ENCODE measurements at regions not wholly inside any gene's neighbourhood (a gene's known extent, or its start where the extent isn't known, plus 50 kb on each side); places are given as distances from the start of the nearest gene placed in this dataset.
"Not testable (repeated sequence)": the region's sequence is repeated elsewhere in the genome, so short reads cannot be mapped to it uniquely, and the experiment has no call there.

DNA sequence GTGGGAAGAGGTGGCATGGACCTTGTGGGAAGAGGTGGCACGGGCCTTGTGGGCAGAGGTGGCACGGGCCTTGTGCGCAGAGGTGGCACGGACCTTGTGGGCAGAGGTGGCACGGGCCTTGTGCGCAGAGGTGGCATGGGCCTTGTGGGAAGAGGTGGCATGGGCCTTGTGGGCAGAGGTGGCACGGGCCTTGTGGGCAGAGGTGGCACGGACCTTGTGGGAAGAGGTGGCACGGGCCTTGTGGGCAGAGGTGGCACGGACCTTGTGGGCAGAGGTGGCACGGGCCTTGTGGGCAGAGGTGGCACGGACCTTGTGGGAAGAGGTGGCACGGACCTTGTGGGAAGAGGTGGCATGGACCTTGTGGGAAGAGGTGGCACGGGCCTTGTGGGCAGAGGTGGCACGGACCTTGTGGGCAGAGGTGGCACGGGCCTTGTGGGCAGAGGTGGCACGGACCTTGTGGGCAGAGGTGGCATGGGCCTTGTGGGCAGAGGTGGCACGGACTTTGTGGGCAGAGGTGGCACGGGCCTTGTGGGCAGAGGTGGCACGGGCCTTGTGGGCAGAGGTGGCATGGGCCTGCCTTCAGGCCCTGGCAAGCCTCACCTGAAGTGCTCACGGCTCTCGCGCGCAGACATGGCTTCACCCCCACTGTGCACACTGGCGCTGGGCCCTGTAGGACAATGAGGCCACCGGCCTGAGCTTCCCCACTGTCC is 403.5 kb downstream of the THBS2 start:
- not testable (repeated sequence) for DNase-seq (ENCODE audit: low spot score in 2 of 2); H3K4me1 Mint-ChIP-seq; H3K27ac Mint-ChIP-seq (ENCODE audit: low read depth); H3K36me3 Mint-ChIP-seq (ENCODE audit: insufficient read depth); H3K4me3 Mint-ChIP-seq; ATAC-seq (replicated peaks; ENCODE audit: extremely low read depth, poor library complexity, severe bottlenecking); H3K9me3 Mint-ChIP-seq; H3K27me3 Mint-ChIP-seq

DNA sequence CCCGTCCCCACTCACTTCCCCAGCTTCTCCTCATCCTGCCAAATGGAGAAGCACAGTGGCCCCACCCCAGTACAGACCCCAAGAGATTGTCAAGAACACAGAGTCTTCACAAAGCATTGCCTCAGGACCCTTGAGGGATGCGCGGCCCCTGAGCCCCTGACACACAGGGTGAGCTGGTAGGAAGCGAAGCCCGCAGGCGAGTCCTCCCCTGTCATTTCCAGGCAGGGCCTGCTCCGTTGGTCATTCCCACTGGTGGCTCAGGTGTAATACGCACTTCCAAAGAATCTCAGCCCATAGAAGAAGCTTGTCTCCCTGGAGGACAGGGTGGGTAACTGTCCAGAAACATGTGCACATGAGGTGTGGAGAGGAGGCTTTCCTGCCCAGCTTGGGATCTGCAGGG is 404.2 kb downstream of the THBS2 start:
- no peaks in the 10 kb centered on the region for H3K4me1 Mint-ChIP-seq
- no peaks in the 10 kb centered on the region for H3K36me3 Mint-ChIP-seq (ENCODE audit: insufficient read depth)
- no peak for ATAC-seq (replicated peaks; ENCODE audit: extremely low read depth, poor library complexity, severe bottlenecking)
- H3K9me3 Mint-ChIP-seq = no peaks in the 10 kb centered on the region
- H3K4me3 Mint-ChIP-seq = no peak overlapping the region
- H3K27ac Mint-ChIP-seq (ENCODE audit: low read depth) = no peak overlapping the region
- DNase-seq (ENCODE audit: low spot score in 2 of 2) = no peak
- no peaks in the 10 kb centered on the region for H3K27me3 Mint-ChIP-seq

DNA sequence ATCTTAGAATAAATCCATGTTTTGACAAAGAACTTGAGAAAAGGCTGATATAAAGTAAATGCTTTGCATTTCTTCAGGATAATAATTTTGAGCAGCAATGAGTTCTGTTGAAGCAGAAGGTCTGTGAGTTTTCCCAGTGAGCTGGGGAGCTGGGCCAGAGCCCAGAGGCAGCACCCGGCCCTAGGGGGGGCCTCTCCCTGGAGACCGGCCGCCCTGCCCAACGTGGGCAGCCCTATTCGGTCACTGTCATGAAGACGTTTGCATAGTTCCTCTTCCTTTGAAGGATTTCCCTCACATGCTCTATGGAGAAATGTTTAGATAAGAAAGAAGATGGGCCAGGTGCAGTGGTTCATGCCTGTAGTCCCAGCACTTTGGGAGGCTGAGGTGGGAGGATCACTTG is 404.8 kb downstream of the THBS2 start:
- no peak overlapping the region for H3K4me3 Mint-ChIP-seq
- H3K36me3 Mint-ChIP-seq (ENCODE audit: insufficient read depth) = no peaks in the 10 kb centered on the region
- no peaks in the 10 kb centered on the region for H3K4me1 Mint-ChIP-seq
- no peaks in the 10 kb centered on the region for H3K9me3 Mint-ChIP-seq
- DNase-seq (ENCODE audit: low spot score in 2 of 2) (no peak), ATAC-seq (replicated peaks; ENCODE audit: extremely low read depth, poor library complexity, severe bottlenecking) (no peak)
- no peaks in the 10 kb centered on the region for H3K27me3 Mint-ChIP-seq
- H3K27ac Mint-ChIP-seq (ENCODE audit: low read depth) = no peak overlapping the region

DNA sequence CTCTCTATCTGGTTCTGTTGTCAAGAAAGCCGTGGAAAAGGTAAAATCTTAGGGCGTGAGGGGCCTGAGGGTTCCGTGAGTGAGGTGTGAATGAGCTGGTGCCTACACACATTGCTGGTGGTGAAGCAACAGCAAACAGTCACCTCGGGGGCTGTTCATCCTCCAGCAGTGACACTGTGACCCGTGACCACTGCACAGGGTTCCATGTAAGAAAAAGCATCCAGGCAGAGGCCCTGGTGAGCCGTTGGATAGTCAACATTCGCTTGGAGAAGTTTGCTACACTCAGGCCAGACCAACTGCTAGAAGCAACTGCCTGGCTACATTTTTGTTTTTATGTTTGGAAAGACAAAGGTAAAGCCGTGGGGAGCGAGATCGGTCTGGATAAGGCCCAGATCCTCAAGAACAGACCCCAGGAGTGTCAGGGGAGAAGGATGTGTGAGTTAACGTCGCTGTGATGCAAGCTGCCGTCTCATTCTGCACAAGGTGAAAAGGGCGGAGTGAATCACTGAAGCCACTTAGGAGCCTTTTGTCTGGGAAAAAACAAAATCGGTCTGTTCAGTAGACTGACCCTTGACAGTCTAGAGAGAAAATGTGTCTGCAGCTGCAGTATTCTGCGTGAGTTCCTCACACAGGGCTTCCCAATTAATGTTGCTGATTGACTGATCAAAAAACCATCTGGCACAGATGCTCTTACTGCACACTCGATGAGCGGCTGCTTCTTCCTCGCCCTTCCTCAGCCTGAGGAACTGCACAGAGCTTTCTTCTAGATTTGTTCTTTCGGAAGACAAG is 404.0 kb downstream of the SMOC2 start:
- Mint-ChIP-seq H3K9me3 (no peaks in the 10 kb centered on the region), H3K27ac (ENCODE audit: low read depth) (no peak overlapping the region), H3K36me3 (ENCODE audit: insufficient read depth) (no peaks in the 10 kb centered on the region), H3K4me3 (no peak overlapping the region), H3K4me1 (no peaks in the 10 kb centered on the region), H3K27me3 (no peaks in the 10 kb centered on the region)
- DNase-seq (ENCODE audit: low spot score in 2 of 2) (no peak), ATAC-seq (replicated peaks; ENCODE audit: extremely low read depth, poor library complexity, severe bottlenecking) (no peak)

DNA sequence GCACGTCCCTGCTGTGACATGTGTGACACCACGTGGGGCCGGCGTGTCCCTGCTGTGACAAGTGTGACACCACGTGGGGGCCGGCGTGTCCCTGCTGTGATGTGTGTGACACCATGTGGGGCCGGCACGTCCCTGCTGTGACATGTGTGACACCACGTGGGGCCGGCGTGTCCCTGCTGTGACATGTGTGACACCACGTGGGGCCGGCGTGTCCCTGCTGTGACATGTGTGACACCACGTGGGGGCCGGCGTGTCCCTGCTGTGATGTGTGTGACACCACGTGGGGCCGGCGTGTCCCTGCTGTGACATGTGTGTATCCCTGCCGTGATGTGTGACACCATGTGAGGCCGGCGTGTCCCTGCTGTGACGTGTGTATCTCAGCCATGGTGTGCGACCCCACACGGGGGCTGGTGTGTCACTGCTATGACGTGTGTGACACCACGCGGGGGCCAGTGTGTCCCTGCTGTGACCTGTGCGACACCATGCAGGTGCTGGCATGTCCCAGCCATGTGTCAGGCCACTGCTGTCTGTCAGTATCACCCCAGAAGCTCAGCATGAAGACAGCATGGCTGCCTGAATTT is 401.7 kb downstream of the SMOC2 start:
- not testable (repeated sequence) for H3K4me1 Mint-ChIP-seq; H3K4me3 Mint-ChIP-seq; H3K27me3 Mint-ChIP-seq; DNase-seq (ENCODE audit: low spot score in 2 of 2); H3K9me3 Mint-ChIP-seq; H3K27ac Mint-ChIP-seq (ENCODE audit: low read depth); H3K36me3 Mint-ChIP-seq (ENCODE audit: insufficient read depth); ATAC-seq (replicated peaks; ENCODE audit: extremely low read depth, poor library complexity, severe bottlenecking)

DNA sequence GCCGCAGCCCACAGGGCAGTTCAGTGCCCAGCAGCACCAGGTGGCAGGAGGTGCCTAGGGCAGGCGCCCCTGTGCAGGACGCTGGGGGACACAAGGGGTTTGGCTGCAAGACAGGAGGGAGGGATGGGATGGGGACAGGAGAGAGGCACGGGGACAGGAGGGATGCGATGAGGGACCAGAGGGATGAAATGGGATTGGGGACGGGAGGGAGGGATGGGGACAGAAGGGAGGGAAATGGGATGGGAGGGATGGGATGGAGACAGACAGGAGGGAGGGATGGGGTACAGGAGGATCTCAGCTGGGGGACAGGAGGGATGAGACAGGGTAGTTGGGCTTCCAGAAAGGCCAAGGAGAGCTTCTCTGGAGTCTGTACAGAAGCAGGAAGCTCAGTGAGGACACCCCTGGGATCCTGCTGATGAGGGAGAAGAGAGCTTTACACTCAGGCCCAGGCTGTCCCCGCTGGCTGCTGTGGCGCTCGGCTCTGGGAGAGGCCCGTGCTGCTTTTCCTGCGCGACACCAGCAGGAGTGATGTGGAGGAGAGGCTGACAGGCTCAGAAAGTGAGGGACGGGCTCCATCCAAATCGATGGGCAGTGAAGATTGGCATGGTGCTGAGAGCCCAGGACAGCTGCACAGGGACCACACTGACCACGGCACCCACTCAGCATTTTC is 400.8 kb downstream of the SMOC2 start:
- Mint-ChIP-seq H3K27me3 (peaks cover 7% of the 10 kb centered on the region), H3K9me3 (peaks cover 6% of the 10 kb centered on the region), H3K4me3 (no peak overlapping the region), H3K4me1 (peaks cover 8% of the 10 kb centered on the region), H3K27ac (ENCODE audit: low read depth) (no peak overlapping the region), H3K36me3 (ENCODE audit: insufficient read depth) (no peaks in the 10 kb centered on the region)
- DNase-seq (ENCODE audit: low spot score in 2 of 2) (no peak), ATAC-seq (replicated peaks; ENCODE audit: extremely low read depth, poor library complexity, severe bottlenecking) (no peak)

DNA sequence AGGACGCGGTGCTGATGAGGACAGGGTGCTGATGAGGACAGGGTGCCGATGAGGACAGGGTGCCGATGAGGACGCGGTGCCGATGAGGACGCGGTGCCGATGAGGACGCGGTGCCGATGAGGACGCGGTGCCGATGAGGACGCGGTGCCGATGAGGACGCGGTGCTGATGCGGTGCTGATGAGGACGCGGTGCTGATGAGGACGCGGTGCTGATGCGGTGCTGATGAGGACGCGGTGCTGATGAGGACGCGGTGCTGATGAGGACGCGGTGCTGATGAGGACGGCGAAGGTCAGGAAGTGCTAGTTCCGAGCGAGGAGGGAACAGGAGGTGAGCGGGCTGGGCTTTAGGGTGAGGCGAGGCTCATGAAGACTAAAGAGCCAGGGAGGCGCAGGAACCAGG is 399.9 kb downstream of the SMOC2 start:
- DNase-seq (ENCODE audit: low spot score in 2 of 2); ATAC-seq (replicated peaks; ENCODE audit: extremely low read depth, poor library complexity, severe bottlenecking); H3K9me3 Mint-ChIP-seq; H3K36me3 Mint-ChIP-seq (ENCODE audit: insufficient read depth); H3K4me3 Mint-ChIP-seq; H3K27ac Mint-ChIP-seq (ENCODE audit: low read depth); H3K4me1 Mint-ChIP-seq: not testable (repeated sequence)
- peaks cover 15% of the 10 kb centered on the region for H3K27me3 Mint-ChIP-seq

DNA sequence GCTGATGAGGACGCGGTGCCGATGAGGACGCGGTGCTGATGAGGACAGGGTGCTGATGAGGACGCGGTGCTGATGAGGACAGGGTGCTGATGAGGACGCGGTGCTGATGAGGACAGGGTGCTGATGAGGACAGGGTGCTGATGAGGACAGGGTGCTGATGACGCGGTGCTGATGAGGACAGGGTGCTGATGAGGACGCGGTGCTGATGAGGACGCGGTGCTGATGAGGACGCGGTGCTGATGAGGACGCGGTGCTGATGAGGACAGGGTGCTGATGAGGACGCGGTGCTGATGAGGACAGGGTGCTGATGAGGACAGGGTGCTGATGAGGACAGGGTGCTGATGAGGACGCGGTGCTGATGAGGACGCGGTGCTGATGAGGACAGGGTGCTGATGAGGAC is 399.3 kb downstream of the SMOC2 start:
- not testable (repeated sequence) for H3K4me1 Mint-ChIP-seq; ATAC-seq (replicated peaks; ENCODE audit: extremely low read depth, poor library complexity, severe bottlenecking); DNase-seq (ENCODE audit: low spot score in 2 of 2); H3K27ac Mint-ChIP-seq (ENCODE audit: low read depth); H3K36me3 Mint-ChIP-seq (ENCODE audit: insufficient read depth); H3K9me3 Mint-ChIP-seq; H3K4me3 Mint-ChIP-seq
- peaks cover 19% of the 10 kb centered on the region for H3K27me3 Mint-ChIP-seq

DNA sequence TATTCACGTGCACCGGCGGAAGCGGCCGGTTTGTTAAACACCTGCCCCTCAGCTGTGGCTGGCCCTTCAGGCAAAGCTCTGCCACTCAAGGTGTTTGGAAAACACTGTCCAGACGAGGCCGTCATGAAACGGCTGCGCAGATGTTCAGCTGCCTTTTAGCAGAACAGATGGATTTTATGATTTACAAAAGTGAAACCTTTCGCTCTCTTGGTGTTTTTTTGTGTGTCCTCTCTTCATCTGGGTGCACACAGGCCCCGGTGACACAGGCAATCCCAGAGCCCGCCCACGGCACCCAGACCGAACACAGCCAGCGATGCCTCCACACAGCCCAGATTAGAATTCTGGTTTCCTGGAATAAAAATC is 397.0 kb downstream of the SMOC2 start:
- ATAC-seq (replicated peaks; ENCODE audit: extremely low read depth, poor library complexity, severe bottlenecking) (no peak), DNase-seq (ENCODE audit: low spot score in 2 of 2) (no peak)
- Mint-ChIP-seq H3K9me3 (peaks cover 6% of the 10 kb centered on the region), H3K27me3 (peaks cover 26% of the 10 kb centered on the region), H3K36me3 (ENCODE audit: insufficient read depth) (no peaks in the 10 kb centered on the region), H3K4me1 (peaks cover 8% of the 10 kb centered on the region), H3K4me3 (no peak overlapping the region), H3K27ac (ENCODE audit: low read depth) (no peak overlapping the region)

DNA sequence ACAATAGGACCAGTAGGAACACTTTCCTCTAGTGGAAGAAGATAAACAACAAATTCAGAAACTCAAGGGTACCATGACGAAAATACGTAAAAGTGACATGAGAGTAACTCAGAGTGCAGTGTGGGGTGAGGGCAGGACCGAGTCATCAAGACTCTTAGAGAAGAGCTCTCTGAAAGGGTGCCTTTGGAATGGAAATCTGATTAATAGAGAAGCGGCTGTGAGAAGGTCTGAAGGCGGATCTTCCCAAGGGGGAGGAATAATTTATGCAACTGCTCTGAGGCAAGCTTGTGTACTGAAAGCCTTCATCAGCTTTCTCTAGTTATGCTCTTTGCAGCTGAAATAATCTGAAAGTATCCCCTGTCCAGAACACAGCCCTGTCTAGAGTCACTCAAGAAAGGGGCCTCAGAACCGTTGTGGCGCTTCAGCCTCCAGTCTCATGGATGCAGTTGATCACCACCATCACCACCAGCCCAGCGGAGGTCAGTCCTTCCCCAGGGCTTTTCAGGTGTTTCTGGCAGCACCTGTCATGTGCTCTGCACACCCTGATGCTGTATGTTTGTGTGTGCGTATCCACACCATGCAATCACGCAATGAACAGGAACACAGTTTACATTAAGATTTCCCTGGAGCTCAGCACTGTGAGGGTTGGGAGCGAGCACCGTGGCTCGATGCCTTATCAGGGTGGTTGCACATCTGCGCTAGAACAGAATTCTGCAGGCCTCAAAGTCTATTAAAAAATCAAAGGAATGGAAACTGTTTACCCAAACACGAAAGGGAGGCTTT is 396.5 kb downstream of the SMOC2 start:
- no peak overlapping the region for H3K4me3 Mint-ChIP-seq
- DNase-seq (ENCODE audit: low spot score in 2 of 2) = no peak
- H3K4me1 Mint-ChIP-seq = peaks cover 8% of the 10 kb centered on the region
- H3K9me3 Mint-ChIP-seq = peaks cover 6% of the 10 kb centered on the region
- H3K36me3 Mint-ChIP-seq (ENCODE audit: insufficient read depth) = no peaks in the 10 kb centered on the region
- no peak for ATAC-seq (replicated peaks; ENCODE audit: extremely low read depth, poor library complexity, severe bottlenecking)
- peaks cover 29% of the 10 kb centered on the region for H3K27me3 Mint-ChIP-seq
- no peak overlapping the region for H3K27ac Mint-ChIP-seq (ENCODE audit: low read depth)

DNA sequence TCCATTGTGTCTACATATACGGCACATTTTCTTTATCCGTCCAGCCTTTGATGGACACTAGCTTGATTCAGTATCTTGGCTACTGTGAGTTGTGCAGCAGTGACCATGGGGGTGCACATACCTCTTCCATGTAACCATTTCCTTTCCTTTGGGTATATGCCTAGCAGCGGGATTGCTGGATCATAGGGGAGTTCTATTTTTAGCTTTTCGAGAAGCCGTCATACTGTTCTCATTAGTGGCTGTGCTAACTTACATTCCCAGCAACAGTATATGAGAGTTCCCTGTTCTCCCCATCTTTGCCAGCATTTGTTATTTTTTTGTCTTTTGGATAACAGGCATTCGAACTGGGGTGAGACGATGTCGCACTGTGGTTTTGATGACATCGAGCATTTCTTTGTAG is 395.0 kb downstream of the SMOC2 start:
- H3K36me3 Mint-ChIP-seq (ENCODE audit: insufficient read depth) = no peaks in the 10 kb centered on the region

DNA sequence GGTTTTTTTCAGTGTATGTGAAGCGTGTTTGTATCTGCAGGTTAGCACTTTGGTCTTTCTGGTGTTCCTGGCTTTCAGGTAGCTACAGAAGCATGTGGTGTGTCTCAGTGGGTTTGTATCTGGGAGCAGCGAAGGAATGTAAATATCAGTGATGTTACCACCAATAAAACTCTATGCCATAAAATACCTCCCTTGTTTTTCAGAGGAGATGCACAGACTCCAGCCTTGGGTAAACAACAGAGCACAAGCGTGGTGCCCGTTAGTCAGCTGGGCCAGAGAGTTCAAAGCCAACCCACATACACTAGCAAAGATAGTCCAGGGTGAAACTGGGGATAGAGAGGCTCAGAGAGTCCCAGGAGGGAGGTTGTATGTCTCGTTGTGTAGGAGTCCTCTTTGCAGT is 393.8 kb downstream of the SMOC2 start:
- Mint-ChIP-seq H3K27ac (ENCODE audit: low read depth) (no peak overlapping the region), H3K27me3 (peaks cover 29% of the 10 kb centered on the region), H3K4me3 (no peak overlapping the region), H3K4me1 (peaks cover 8% of the 10 kb centered on the region), H3K36me3 (ENCODE audit: insufficient read depth) (no peaks in the 10 kb centered on the region), H3K9me3 (peaks cover 6% of the 10 kb centered on the region)
- ATAC-seq (replicated peaks; ENCODE audit: extremely low read depth, poor library complexity, severe bottlenecking) (no peak), DNase-seq (ENCODE audit: low spot score in 2 of 2) (no peak)

More for the DNA sequence above, 395.0 kb downstream of the SMOC2 start:
- Mint-ChIP-seq H3K9me3 (peaks cover 6% of the 10 kb centered on the region), H3K4me3 (no peak overlapping the region), H3K27ac (ENCODE audit: low read depth) (no peak overlapping the region), H3K4me1 (peaks cover 8% of the 10 kb centered on the region), H3K27me3 (peaks cover 29% of the 10 kb centered on the region)
- ATAC-seq (replicated peaks; ENCODE audit: extremely low read depth, poor library complexity, severe bottlenecking) = no peak
- no peak for DNase-seq (ENCODE audit: low spot score in 2 of 2)

All from central memory CD8-positive, alpha-beta T cell (primary cell).